Stomach smooth muscle (tissue), 2 donors: ENCODE measurements at regions not wholly inside any gene's neighbourhood (a gene's known extent, or its start where the extent isn't known, plus 50 kb on each side); places are given as distances from the start of the nearest gene placed in this dataset.

ENCODE experiments used
- H3K27ac ChIP-seq: one replicate; pipeline ENCODE4 v1.7.0; 2013; ENCODE audit warnings: mild to moderate bottlenecking, low read length, inconsistent platforms
- H3K27me3 ChIP-seq, 2 donors: one replicate each; pipeline ENCODE4 v1.7.0; 2013; ENCODE audit warnings: low read length in 2 of 2; ENCODE audit not compliant: insufficient read depth in 2 of 2, control insufficient read depth in 1 of 2
- H3K36me3 ChIP-seq, 2 donors: one replicate each; pipeline ENCODE4 v1.7.0; 2013; ENCODE audit warnings: low read length in 2 of 2; ENCODE audit not compliant: control insufficient read depth in 2 of 2, insufficient read depth in 2 of 2
- H3K4me1 ChIP-seq: one replicate; pipeline ENCODE4 v1.7.0; 2013; ENCODE audit warnings: low read length; ENCODE audit not compliant: control insufficient read depth, insufficient read depth
- H3K4me3 ChIP-seq, 2 donors: one replicate each; pipeline ENCODE4 v1.7.0; 2013; ENCODE audit warnings: low read length in 2 of 2
- H3K9ac ChIP-seq, 2 donors: one replicate each; pipeline ENCODE4 v1.7.0; 2013; ENCODE audit warnings: low read length in 2 of 2, mild to moderate bottlenecking in 1 of 2
- H3K9me3 ChIP-seq, 2 donors: one replicate each; pipeline ENCODE4 v1.7.0; 2013; ENCODE audit warnings: low read length in 2 of 2; ENCODE audit not compliant: control insufficient read depth in 2 of 2
- donor health status: healthy.
- donor health status: Pancreatic carcinoma.

DNA sequence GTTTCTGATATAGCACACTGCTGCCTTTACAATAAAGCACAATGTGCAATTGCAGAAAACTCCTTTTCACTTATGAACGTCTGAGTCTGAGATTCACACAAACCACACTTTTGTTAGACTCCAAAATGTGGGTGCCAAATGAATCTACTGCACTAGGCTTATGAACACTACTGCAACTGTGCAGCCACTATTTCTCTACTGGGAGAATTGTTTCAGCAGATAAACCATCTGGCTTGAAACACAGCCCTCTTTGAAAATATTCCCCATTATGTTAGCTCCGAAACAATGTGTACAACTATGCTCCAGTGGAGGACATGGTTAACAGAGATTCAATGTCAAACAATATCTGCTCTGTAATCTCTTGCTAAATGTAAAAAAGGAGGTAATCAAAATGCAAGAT lies 188.7 kb upstream of the ZEB2 start:
- Histone ChIP-seq H3K9me3 (no peaks in the 10 kb centered on the region), H3K27ac (no peak overlapping the region), H3K4me1 (no peaks in the 10 kb centered on the region), H3K4me3 (no peak overlapping the region), H3K27me3 (no peaks in the 10 kb centered on the region), H3K9ac (no peak overlapping the region), H3K36me3 (no peaks in the 10 kb centered on the region)

GRCh38 chr2:144707736-144708326 lies 187.9 kb upstream of the ZEB2 start:
- no peaks in the 10 kb centered on the region for H3K36me3 ChIP-seq
- H3K9me3 ChIP-seq = no peaks in the 10 kb centered on the region
- H3K4me3 ChIP-seq = no peak overlapping the region
- no peaks in the 10 kb centered on the region for H3K27me3 ChIP-seq
- H3K4me1 ChIP-seq = no peaks in the 10 kb centered on the region
- H3K27ac ChIP-seq = no peak overlapping the region
- no peak overlapping the region for H3K9ac ChIP-seq

DNA sequence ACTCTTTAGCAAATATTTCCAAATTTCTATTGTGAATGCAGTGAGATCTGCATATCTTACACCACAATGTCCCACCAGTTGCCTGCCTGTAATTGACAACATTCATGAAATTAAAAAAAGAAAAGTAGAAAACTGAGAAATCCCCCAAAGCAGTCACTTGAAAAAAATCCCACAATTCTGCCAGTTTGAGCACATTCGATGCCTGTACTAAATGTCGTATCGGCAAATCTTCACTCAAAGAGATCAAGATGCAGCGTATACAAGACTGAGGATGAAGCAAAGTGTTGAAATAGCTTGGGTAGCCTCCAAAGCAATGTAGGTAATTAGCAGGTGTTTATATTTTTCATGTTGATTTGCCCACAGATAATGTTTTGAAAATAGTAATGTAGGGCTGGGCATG lies 186.7 kb upstream of the ZEB2 start:
- Histone ChIP-seq H3K9ac (no peak overlapping the region), H3K4me3 (no peak overlapping the region), H3K36me3 (no peaks in the 10 kb centered on the region), H3K27me3 (no peaks in the 10 kb centered on the region), H3K4me1 (no peaks in the 10 kb centered on the region), H3K27ac (no peak overlapping the region), H3K9me3 (no peaks in the 10 kb centered on the region)

DNA sequence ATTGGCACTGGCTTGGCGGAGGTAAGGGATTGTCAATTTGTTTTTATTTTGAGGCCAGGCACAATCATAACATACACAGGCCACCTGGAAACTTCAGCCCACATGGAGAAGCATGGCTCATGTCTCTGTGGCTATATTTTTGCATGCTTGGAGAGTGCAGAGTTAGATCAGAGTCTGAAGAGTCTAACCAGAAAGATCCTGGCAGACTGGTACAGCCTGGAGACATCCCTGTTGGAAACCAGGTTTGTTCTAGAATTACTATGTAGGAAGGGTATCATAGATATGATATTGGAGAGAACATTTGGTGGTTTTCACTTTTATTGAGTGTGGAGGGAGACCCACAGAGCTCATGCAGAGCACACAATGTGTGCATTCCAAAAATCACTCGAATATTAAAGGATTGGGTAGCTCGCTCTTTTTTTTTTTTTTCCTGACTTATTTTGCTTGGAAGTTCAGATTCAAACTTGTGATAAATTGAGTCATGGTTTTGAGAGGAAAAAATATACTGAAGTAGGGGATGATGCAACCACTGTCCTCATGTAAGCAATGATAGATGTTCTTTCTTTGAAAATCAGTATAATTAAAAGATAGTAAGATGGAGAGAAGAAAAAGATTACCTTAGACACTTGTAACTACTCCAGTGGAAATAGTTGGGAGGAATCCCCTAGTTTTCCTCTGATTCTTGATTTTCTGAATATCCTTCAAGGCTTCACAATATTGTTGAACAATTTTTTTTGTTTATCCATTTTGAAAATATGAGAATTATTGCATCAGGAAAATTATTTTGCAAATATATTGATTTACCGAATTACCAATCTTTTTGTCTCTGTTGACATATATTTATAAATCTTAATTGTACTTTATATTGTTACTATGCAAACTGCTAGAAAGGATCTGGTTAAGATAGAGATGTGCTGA lies 185.7 kb upstream of the ZEB2 start:
- H3K9me3 ChIP-seq = no peaks in the 10 kb centered on the region
- H3K4me3 ChIP-seq = no peak overlapping the region
- no peaks in the 10 kb centered on the region for H3K4me1 ChIP-seq
- no peaks in the 10 kb centered on the region for H3K36me3 ChIP-seq
- H3K27ac ChIP-seq = no peak overlapping the region
- no peaks in the 10 kb centered on the region for H3K27me3 ChIP-seq
- H3K9ac ChIP-seq = no peak overlapping the region

GRCh38 chr2:144704709-144705095 lies 184.8 kb upstream of the ZEB2 start:
- Histone ChIP-seq H3K27ac (no peak overlapping the region), H3K9ac (no peak overlapping the region), H3K4me3 (no peak overlapping the region), H3K36me3 (no peaks in the 10 kb centered on the region), H3K27me3 (no peaks in the 10 kb centered on the region), H3K9me3 (no peaks in the 10 kb centered on the region), H3K4me1 (no peaks in the 10 kb centered on the region)

DNA sequence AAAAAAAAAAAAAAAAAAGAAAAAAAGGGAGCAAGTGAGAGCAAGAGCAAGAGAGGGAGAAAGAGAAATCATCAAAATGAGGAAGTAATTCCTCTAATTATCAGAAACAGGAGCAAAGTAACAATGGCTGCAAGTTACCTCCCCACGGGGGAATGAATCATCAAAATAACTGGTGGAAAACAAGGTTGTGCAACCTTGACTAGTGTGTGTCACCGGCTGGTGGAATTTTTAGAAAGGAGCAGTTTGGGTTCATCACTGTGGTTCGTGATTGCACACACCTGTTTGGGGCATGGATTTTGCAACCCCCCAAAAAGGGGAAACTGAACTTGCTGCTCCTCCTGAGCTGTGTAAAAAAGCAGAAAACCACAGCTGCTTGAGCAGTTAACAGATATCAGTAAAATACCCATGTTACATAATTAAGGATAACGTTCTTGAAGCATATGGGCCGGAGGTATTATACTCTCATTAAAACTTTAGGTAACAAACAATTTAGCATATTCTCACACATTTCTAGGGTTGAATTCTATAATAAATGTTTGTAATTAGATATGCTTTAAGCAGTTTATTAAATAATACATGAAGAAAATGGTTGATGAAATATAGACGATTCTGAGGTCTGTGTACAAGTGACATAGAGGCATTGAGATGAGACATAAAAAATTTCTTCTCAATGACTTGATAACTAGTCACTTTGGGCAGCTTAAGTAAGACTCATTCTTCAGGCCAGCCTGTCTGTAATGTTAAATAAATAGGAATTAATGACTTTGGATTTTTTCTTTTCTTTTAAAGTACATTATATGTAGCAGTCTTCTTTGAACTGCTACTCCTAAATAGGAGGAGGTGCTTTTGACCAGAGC lies 184.2 kb upstream of the ZEB2 start:
- Histone ChIP-seq H3K27me3 (no peaks in the 10 kb centered on the region), H3K36me3 (no peaks in the 10 kb centered on the region), H3K9me3 (no peaks in the 10 kb centered on the region), H3K9ac (no peak overlapping the region), H3K4me1 (no peaks in the 10 kb centered on the region), H3K4me3 (no peak overlapping the region), H3K27ac (no peak overlapping the region)

GRCh38 chr2:144702051-144702450 lies 182.1 kb upstream of the ZEB2 start:
- H3K4me3 ChIP-seq = no peak overlapping the region
- H3K27ac ChIP-seq = no peak overlapping the region
- H3K9ac ChIP-seq = no peak overlapping the region
- H3K36me3 ChIP-seq = no peaks in the 10 kb centered on the region
- H3K9me3 ChIP-seq = no peaks in the 10 kb centered on the region
- no peaks in the 10 kb centered on the region for H3K4me1 ChIP-seq
- no peaks in the 10 kb centered on the region for H3K27me3 ChIP-seq

DNA sequence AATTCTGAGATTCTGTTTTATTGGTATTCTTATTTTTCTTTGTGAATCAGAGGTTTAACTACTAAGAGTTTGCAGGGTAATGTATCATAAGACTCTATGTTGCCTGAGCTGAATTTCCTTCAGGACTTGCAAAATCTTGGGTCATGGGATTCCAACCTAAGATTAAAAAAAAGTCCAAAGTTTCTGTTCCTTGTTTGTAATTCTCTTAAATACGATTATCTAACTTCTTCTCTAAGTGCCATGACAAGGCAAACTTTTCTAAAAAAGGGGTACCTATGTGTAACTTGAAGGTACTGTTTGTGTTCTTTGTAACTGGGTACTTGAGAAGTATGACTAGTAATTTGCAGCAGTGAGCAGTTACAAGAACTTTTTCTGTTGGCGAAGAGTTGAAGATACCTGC lies 181.3 kb upstream of the ZEB2 start:
- Histone ChIP-seq H3K9ac (no peak overlapping the region), H3K27ac (no peak overlapping the region), H3K9me3 (no peaks in the 10 kb centered on the region), H3K4me3 (no peak overlapping the region), H3K4me1 (no peaks in the 10 kb centered on the region), H3K36me3 (no peaks in the 10 kb centered on the region), H3K27me3 (no peaks in the 10 kb centered on the region)

DNA sequence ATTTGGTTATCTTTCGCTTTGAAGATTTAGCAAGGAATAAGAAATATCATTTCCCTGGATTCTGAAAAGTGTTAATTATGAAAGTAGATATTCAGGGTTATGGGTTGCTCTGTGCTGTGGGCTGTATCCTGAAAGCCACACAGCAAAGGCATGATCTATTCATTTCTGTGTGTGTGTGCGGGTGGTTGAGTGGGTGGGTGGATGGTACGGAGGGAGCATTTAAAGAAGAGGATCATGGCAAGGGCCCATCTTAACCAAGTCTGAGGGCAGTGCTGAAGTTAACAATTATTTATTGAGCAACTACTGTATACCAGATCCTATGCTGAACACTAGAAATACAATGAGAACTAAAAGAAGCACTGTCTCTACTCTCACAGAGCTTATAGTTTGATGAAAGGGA lies 178.2 kb upstream of the ZEB2 start:
- Histone ChIP-seq H3K4me1 (no peaks in the 10 kb centered on the region), H3K4me3 (no peak overlapping the region), H3K27ac (no peak overlapping the region), H3K36me3 (no peaks in the 10 kb centered on the region), H3K27me3 (no peaks in the 10 kb centered on the region), H3K9me3 (no peaks in the 10 kb centered on the region), H3K9ac (no peak overlapping the region)

GRCh38 chr2:144695657-144696056 lies 175.7 kb upstream of the ZEB2 start:
- Histone ChIP-seq H3K4me3 (no peak overlapping the region), H3K9me3 (no peaks in the 10 kb centered on the region), H3K4me1 (no peaks in the 10 kb centered on the region), H3K27me3 (no peaks in the 10 kb centered on the region), H3K36me3 (no peaks in the 10 kb centered on the region), H3K27ac (no peak overlapping the region), H3K9ac (no peak overlapping the region)
